Fibroblast of mammary gland (primary cell): ENCODE measurements at regions not wholly inside any gene's neighbourhood (a gene's known extent, or its start where the extent isn't known, plus 50 kb on each side); places are given as distances from the start of the nearest gene placed in this dataset.
A peak's percentile ranks its signal among the peaks of the same experiment; 100 is the strongest.

ENCODE experiments used
- DNase-seq: peaks from one replicate; pipeline ENCODE4 v3.0.0-alpha.2; 2010; ENCODE audit warnings: low read depth
- H3K4me3 ChIP-seq: 2 replicates; pipeline ENCODE4 v1.5.1; 2011; ENCODE audit warnings: low read depth, mild to moderate bottlenecking, low read length, moderate library complexity; ENCODE audit not compliant: control insufficient read depth
- CTCF ChIP-seq: conservative IDR thresholded peaks from 2 replicates; pipeline ENCODE4 v1.5.1; 2011; ENCODE audit warnings: low read depth, low read length, inconsistent platforms; ENCODE audit not compliant: control insufficient read depth, insufficient read depth

DNA sequence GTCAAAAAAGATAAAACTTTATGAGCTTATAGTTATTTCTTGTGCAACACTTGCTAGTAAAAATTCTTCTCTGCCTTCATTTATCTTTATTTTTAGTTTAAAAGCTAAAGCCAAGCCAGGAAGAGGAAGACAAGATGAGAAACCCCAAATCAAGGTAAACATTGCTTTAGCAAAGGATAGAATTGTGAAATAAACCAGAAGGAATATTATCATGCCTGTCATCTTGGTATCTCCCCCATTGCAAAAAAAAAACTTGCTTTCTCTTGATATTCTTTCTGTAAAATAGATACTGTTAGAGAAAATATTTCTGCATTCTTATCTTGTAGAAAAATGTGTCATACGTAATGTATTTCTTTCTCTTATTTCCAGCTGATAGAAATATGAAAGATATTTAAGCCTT lies 432.8 kb downstream of the GJA1 start:
- no peak overlapping the region for H3K4me3 ChIP-seq
- no peak for TF ChIP-seq CTCF
- DNase-seq: no peak

DNA sequence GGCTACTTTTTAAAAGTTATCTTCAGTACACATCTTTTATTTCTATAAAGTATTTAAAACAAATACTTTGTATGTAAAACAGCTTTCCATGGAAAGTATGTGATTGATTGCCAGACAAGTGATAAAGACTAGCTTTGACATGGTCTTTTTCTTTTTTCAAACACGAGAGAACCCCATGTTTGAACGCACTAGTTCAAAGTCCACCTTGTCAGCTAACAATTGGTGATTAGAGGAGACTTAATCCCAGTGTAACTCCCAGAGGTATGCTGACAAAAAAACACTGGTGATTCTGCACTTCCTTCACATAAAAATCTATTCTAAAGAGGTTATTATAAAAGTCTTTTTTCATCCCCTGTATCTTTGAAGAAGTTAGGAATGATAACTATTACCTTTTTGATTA lies 438.1 kb downstream of the GJA1 start:
- TF ChIP-seq CTCF: no peak
- no peak overlapping the region for H3K4me3 ChIP-seq
- DNase-seq: no peak

- no peak for TF ChIP-seq CTCF
- peak; percentile 32 for DNase-seq
- no peak overlapping the region for H3K4me3 ChIP-seq
Observed at GRCh38 chr6:121876721-121877120, 441.3 kb downstream of the GJA1 start.

DNA sequence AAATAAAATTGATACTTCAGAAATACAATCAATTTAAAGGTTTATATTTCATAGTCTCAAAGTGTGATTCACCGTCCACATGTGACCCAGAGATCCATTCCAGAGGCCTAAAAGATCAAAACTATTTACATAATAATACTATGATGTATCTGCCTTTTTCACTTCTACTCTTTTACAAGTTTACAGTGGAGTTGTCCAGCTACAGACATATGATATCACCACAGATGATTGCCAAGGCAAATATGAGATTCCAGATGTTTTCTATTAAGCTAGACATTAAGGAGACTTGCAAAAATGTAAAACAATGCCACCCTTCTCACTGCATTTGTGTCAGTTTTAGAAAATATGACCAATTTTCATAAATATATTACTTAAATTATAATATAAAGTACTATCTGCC lies 443.7 kb downstream of the GJA1 start:
- DNase-seq: peak; percentile 94
- TF ChIP-seq CTCF: no peak
- H3K4me3 ChIP-seq: no peak overlapping the region

DNA sequence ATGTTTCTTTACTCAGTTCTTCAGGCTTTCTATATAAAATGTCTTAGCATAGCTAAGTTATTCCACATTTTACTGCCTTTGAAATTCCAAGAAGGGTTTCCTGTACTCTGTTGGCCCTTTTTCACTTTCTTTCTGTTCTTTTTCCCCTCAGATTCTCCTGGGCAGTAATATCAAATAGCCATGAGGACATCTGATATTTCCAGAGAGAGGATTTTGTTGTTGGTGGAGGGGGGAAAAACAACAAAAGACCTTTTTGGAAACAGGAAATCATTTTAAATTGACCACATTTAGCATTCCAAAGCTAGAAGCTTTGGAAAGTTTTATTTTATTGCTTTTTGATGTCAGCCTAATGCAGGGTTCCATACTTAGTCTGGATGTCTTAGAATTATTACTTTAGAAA lies 445.4 kb downstream of the GJA1 start:
- H3K4me3 ChIP-seq: no peak overlapping the region
- no peak for TF ChIP-seq CTCF
- DNase-seq: no peak

GRCh38 chr6:121881974-121882667 lies 446.7 kb downstream of the GJA1 start:
- no peak for TF ChIP-seq CTCF
- no peak overlapping the region for H3K4me3 ChIP-seq
- peak; percentile 96 for DNase-seq

DNA sequence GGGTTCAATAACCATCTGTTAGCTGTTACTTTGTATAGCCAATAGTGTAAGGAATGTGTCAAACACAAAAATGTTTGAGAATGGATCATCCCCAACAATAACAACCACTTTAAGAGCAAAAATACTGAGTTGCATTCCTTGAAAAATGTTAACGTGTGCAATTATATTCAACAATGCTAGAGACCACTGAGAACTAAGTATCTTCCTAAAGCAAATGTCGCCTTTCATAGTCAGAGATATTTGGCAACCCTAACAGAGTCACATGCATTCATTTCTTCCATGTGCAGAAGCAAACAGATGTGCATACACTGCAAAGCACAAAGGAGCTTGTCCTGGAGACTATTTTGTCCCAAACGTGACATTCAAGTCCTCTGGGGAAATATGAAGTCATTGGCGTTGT lies 448.6 kb downstream of the GJA1 start:
- no peak overlapping the region for H3K4me3 ChIP-seq
- no peak for TF ChIP-seq CTCF
- DNase-seq: no peak
